GM18909 (cell line): ENCODE measurements at regions not wholly inside any gene's neighbourhood (a gene's known extent, or its start where the extent isn't known, plus 50 kb on each side); places are given as distances from the start of the nearest gene placed in this dataset.

ENCODE experiments used
- ATAC-seq: cut with Tn5 transposase; IDR thresholded peaks from one replicate; pipeline ENCODE4 v1.9.1; 2021; ENCODE audit warnings: mild to moderate bottlenecking; ENCODE audit not compliant: unreplicated experiment, poor library complexity

- no peak for ATAC-seq
Observed at GRCh38 chr13:99722931-99723330, 221.7 kb downstream of the TM9SF2 start.

DNA sequence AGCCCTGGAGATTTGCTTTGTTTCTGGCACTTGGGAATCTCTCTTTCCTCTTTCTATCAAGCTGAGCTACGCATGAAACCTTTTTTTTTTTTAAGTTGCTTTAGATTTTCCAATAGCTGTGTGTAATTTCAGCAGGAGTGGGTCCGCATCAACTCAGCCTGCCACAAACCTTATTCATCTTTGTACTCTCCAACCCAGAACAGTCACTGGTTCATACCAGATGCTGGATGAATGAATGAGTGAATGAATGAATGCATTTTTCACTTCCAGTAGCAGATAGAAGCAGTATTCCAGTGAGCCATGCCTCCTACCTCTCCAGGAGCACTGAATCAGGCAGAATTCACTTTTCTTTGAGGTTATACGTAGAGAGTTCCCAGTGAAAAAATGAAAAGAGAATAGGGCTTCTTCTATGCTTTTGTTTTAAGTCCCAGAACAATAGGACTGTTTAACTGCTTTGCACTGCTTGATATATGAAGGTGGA, 221.1 kb downstream of the TM9SF2 start:
- ATAC-seq, result no peak

DNA sequence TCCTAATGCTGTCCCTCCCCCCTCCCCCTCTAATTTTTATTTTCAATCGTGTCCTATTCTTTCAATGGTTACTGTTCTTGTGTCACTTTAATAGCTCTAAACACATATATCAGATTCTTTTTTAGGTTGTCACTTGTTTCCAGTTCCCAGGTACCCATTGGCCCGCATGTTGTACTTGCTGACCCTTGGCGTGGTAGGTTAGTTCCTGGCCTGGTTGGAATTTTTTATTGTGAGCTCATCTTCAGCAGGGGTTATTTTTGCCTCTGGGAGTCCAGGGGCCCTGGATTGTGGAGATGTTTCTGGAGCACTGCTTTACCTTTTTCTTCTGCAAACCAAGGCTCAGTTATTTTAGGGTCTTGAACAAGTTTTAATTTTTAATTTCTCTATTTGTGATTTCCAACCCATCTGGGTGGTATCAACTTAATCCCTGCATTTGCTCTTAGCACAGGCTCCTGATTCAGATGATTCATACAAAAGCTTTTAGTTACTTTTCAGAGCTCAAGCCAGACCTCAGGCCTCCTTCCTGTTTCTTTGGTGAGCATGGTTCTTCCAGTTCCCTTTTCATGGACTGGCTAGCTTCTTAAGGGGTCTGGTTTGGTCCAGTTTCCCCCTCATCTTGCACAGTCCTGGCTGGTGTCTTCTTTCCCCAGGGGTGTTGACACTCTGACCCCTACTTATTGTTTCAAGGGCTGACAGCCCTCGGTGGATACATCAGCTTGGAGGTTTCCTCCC, 220.5 kb downstream of the TM9SF2 start:
- no peak for ATAC-seq

GRCh38 chr13:99717959-99718674, 216.8 kb downstream of the TM9SF2 start:
- no peak for ATAC-seq

- no peak for ATAC-seq
Observed at GRCh38 chr13:99709134-99709533, 207.9 kb downstream of the TM9SF2 start.

DNA sequence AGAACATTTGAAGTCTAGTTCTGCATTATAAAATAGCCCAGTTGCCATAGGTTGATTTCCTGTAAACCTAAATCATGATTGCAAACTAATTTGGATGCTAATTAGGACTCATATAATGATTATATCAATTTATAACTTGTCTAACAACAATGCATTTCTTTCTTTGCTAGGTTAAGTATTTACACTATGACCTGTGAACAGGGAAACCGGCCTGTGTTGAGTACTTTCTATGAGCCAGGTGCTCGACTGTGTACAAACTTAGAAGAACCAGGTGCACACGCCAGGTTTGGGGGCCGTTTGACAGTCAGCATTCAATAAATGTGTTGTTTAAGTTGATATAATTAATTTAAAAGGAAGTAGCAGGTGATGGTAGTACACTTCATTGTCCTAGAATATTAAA, 203.1 kb downstream of the TM9SF2 start:
- no peak for ATAC-seq

DNA sequence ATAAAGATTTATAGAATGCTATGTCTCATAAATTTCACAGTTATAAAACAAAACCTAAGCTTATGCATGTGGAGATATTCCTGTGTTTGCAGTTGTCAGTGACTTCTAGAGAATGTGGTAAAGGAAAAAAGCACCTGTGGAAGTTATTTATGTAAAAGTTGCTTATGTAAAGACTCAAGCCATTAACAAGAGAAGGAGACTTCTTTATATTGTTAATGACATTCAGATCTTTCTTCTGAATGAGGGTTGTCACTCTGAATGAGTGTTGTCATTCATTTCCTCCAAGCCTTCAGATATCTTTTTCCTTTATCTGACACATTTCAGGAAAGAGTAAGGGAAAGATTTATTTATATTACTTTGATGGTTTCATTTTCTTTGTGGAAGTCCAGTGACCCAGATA, 202.6 kb downstream of the TM9SF2 start:
- no peak for ATAC-seq

GRCh38 chr13:99702687-99703319, 201.5 kb downstream of the TM9SF2 start:
- no peak for ATAC-seq

GRCh38 chr13:99700468-99700867, 199.2 kb downstream of the TM9SF2 start:
- no peak for ATAC-seq

GRCh38 chr13:99698816-99699099, 197.5 kb downstream of the TM9SF2 start:
- no peak for ATAC-seq

DNA sequence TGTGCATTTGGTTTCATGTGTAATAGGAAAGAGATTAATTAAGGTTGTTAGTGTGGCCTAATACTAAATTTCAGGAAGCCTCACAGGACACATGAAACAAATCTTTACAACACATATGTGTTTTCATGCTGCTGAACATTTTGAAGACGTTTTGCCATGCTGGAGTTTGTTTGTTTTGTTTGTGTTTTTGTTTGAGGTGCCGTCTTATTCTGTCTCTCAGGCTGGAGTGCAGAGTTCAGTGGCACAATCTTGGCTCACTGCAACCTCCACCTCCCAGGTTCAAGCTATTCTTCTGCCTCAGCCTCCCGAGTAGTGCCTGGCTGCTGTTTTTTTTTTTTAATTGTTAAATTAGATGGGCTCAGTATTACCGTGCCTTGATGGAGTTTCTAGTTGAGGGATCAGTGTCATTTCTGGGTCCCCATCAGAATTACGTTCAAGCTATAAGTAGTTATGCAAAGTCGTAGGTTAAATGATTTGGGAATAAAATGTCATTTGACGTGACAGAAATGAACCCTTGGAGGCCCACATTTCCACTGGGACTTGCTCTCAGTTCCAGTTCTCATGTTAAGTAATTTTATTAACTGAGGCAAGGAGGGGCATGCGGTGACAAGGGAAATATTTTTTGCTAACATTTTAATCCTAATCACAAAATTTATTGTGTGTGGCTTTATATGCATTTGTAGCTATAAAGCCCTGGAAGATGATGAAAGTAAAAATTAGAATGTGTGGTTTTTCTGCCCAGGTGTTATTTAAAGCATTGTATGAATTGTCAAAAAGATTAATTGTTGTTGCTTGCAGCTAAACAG, 196.9 kb downstream of the TM9SF2 start:
- no peak for ATAC-seq

GRCh38 chr13:99695857-99696256, 194.6 kb downstream of the TM9SF2 start:
- no peak for ATAC-seq

DNA sequence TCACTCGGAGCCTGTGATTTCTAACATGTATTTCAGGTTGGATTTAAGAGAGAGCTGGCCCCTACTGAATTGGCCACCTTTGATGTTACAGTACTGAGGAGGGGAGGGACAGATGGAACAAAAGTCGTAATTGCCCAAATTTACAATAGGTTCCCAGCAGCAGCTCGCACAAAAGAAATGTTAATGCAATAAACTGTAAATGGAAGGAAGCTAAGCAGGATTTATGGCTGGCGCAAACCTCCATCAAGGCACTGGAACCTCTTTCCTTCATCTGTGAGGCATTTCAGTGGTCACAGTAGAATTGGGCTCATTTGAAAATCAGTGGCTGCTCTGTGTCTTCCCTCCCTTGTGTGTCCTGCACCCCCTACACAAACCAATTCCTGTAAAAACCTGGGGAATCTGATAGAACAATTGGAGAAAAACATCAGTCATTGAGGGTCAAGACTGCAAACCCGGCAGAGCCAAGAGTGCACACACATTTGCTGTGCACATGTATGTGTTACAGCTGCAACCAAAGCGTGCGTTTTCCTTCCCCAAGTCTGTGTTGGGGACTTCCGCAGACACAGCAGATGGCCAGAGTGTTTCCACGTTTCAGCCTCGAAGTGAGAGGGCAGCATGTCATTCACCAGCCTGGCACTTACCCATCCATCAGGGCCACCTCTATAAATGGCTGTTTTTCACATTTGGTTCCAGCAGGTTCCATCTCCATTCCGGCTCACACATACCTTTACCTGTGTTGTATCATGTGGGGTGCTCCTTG, 192.8 kb downstream of the TM9SF2 start:
- no peak for ATAC-seq

DNA sequence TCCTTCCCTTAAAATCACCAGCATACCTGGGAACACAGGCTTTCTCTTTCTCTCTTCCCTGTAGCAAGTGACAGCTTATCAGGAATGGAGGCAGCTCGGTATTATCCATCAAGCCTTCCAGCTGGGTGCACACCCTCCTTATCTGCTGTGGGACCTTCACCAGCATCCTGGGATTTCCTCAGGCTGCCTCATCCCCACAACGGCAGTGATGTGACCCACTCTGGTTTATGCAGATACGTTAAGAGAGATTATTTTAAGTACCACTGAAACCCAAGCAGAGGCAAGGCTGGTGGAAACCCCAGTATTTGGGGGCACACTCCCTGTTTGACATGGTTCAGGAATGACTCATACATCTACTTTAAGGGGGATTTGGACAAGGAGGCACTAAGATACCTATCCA, 192.1 kb downstream of the TM9SF2 start:
- no peak for ATAC-seq

- ATAC-seq, result no peak
Observed at GRCh38 chr13:99692854-99693253, 191.6 kb downstream of the TM9SF2 start.

DNA sequence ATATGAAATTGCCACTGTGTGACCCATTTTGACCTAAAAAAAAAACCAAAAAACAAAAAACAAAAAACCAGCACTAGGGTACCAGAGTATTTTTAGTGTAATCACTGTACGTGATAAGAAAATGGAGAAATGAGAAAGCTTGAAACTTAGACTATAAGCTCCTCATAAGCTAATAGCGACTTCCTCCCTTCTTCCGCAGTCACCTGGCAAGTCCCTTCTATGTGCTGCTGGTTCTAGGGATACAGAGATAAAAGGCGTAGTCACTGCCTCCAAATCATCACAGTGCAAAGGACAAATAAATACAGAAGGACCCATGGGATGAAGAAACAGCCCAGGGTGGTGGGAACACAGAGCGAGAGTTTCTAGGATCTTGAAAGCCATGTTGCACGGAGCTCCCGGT, 190.3 kb downstream of the TM9SF2 start:
- no peak for ATAC-seq

DNA sequence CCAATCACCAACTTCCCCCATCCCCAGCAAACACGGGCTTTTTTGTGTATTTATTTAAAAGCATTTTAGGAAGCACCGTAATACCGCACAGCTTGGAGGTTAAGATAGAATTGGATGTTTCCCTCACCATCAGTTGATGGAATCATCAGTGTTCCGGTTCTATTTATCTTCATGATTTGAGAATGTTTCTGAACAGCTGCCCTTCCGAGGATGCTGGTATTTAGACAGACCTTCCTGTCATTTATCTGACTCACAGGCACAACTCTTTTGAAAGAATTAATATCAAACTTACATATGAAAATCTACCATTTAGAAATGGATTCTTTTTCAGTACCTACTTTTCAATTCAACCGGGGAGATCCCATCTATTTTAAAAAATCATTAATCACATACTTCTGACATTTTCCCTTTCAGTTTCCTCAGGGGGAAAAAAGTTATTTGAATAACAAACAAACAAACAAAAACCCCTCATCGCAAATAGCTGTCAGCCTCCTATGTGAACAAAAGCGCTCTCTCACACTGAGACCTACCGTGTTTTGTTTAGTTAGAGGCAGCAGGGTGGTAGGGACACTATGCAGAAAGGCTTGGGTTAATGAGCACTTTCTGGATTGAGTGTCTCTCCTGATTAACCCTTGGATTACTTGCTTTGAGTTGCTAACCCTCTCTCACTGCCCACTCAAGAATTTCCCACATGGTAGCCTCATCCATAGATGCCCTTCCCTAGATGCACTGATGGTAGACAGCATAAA, 189.3 kb downstream of the TM9SF2 start:
- no peak for ATAC-seq

DNA sequence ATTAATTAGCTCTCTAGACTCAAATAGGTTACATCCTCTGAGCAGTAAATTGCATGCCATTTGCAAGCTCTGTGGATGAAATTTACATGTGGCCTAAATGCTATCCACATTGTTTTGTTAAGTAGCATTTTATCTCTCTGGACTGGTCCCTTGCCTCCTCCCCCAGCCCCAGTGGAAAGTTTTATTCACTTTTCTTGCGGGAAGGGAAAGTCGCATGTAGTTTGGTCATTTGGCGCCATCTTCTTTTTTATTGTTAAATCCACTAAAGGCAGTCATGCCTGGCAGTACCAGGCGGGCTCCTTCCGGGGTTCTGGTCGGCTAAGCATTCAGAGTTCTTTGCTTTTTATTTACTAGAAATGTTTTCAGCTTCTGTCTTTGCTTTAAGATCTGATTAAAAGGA, 188.7 kb downstream of the TM9SF2 start:
- ATAC-seq, result no peak

DNA sequence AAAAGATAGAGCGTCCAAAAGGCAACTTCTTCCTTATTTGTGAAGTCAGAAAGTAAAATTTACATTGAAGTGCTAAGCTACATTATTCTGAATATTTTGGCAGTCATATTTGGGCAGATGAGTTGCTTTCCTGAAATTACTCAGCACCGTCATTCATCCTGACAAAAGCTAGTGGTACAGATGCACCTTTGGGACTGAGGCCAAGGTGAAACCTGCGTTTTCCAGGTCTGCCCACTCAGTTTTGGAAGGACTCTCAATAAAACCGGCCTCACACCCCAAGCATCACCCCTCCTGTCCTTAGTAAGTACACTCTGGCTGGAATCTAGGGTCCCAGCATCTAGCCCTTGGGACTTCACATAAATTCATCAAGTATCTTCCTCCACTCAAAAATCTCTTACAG, 187.5 kb downstream of the TM9SF2 start:
- no peak for ATAC-seq
